ENCODE measurements at regions not wholly inside any gene's neighbourhood (a gene's known extent, or its start where the extent isn't known, plus 50 kb on each side); places are given as distances from the start of the nearest gene placed in this dataset.

- Histone ChIP-seq H3K4me1 (ENCODE audit: control insufficient read depth, insufficient read depth, low read length) (no peaks in the 10 kb centered on the region), H3K36me3 (ENCODE audit: control insufficient read depth in 2 of 2, insufficient read depth in 2 of 2, low read length in 1 of 2) (no peaks in the 10 kb centered on the region), H3K4me2 (ENCODE audit: control insufficient read depth, insufficient read depth) (no peak overlapping the region), H3K79me2 (ENCODE audit: control insufficient read depth, insufficient read depth, low read length) (no peaks in the 10 kb centered on the region), H3K27me3 (replicated peaks in 1 of 2; ENCODE audit: control insufficient read depth in 2 of 2, insufficient read depth in 2 of 2, low read length in 1 of 2) (no peaks in the 10 kb centered on the region), H4K20me1 (ENCODE audit: control insufficient read depth, insufficient read depth) (no peaks in the 10 kb centered on the region), H2AFZ (ENCODE audit: control insufficient read depth, low read depth, low read length) (no peak overlapping the region), H3K9ac (ENCODE audit: control insufficient read depth, insufficient read depth, low read length) (no peak overlapping the region), H3K9me3 (replicated peaks; ENCODE audit: control insufficient read depth, insufficient read depth, low read length) (no peaks in the 10 kb centered on the region), H3K4me3 (no peak overlapping the region), H3K27ac (ENCODE audit: control insufficient read depth, insufficient read depth) (no peak overlapping the region)
- ChIA-PET POLR2A (no interaction called here), CTCF (no interaction called here), SMC1A (ENCODE audit: uncharacterized antibody, unreplicated experiment) (no interaction called here), RAD21 (ENCODE audit: unreplicated experiment) (no interaction called here)
- 22% methylated on average over 3 of the region's 3 CpGs for WGBS (ENCODE audit: insufficient coverage, insufficient replicate concordance, low lambda C conversion rate, missing lambda C conversion rate)
- FAIRE-seq (no peak), ATAC-seq (no peak), DNase-seq (ENCODE audit: low read depth, low spot score) (no peak)
- in situ Hi-C loops (cut with MboI) (no loop called here), intact Hi-C loops (cut with micrococcal nuclease; ENCODE audit: unreplicated experiment) (no loop called here)
- no TSS peak for BruUV-seq (replicated peaks)
- no peak for TF ChIP-seq MAX (IDR thresholded peaks at IDR 0.05; ENCODE audit: low read depth, low read length)
Measured at GRCh38 chr16:64282181-64282580, 839.7 kb downstream of the CDH11 start.

GRCh38 chr16:64280317-64280716 lies 841.5 kb downstream of the CDH11 start:
- ChIA-PET CTCF (no interaction called here), SMC1A (ENCODE audit: uncharacterized antibody, unreplicated experiment) (interaction anchor here (0.9 kb wide), 1 partner anchor 11 kb away, joined by 4 read pairs; no protein-coding TSS in a partner anchor), RAD21 (ENCODE audit: unreplicated experiment) (no interaction called here), POLR2A (no interaction called here)
- Histone ChIP-seq H4K20me1 (ENCODE audit: control insufficient read depth, insufficient read depth) (no peaks in the 10 kb centered on the region), H3K4me1 (ENCODE audit: control insufficient read depth, insufficient read depth, low read length) (no peaks in the 10 kb centered on the region), H2AFZ (ENCODE audit: control insufficient read depth, low read depth, low read length) (no peak overlapping the region), H3K27me3 (replicated peaks in 1 of 2; ENCODE audit: control insufficient read depth in 2 of 2, insufficient read depth in 2 of 2, low read length in 1 of 2) (no peaks in the 10 kb centered on the region), H3K27ac (ENCODE audit: control insufficient read depth, insufficient read depth) (no peak overlapping the region), H3K9me3 (replicated peaks; ENCODE audit: control insufficient read depth, insufficient read depth, low read length) (no peaks in the 10 kb centered on the region), H3K36me3 (ENCODE audit: control insufficient read depth in 2 of 2, insufficient read depth in 2 of 2, low read length in 1 of 2) (no peaks in the 10 kb centered on the region), H3K9ac (ENCODE audit: control insufficient read depth, insufficient read depth, low read length) (no peak overlapping the region), H3K79me2 (ENCODE audit: control insufficient read depth, insufficient read depth, low read length) (no peaks in the 10 kb centered on the region), H3K4me3 (no peak overlapping the region), H3K4me2 (ENCODE audit: control insufficient read depth, insufficient read depth) (no peak overlapping the region)
- 32% methylated on average over 9 of the region's 9 CpGs for WGBS (ENCODE audit: insufficient coverage, insufficient replicate concordance, low lambda C conversion rate, missing lambda C conversion rate)
- in situ Hi-C loops (cut with MboI) (no loop called here), intact Hi-C loops (cut with micrococcal nuclease; ENCODE audit: unreplicated experiment) (no loop called here)
- DNase-seq (ENCODE audit: low read depth, low spot score) (no peak), ATAC-seq (no peak), FAIRE-seq (no peak)
- no TSS peak for BruUV-seq (replicated peaks)
- no peak for TF ChIP-seq CBX3 (IDR thresholded peaks at IDR 0.05; ENCODE audit: borderline replicate concordance, low read depth)
- no peak for TF ChIP-seq ZNF687 (IDR thresholded peaks at IDR 0.05)
- no peak for TF ChIP-seq POLR2A (IDR thresholded peaks at IDR 0.05; ENCODE audit: low read depth, low read length)
- no peak for TF ChIP-seq RUNX3 (IDR thresholded peaks at IDR 0.05; ENCODE audit: low read length)
- no peak for TF ChIP-seq ZBTB11 (CRISPR knock-in tag; IDR thresholded peaks at IDR 0.05)
- TF ChIP-seq RB1 (IDR thresholded peaks at IDR 0.05; ENCODE audit: borderline replicate concordance), result no peak
- TF ChIP-seq ATF2 (IDR thresholded peaks at IDR 0.05; ENCODE audit: low read length), result no peak
- TF ChIP-seq NR2C2 (IDR thresholded peaks at IDR 0.05; ENCODE audit: borderline replicate concordance, control insufficient read depth, insufficient read length, low read depth), result no peak
- no peak for TF ChIP-seq SMAD5 (IDR thresholded peaks at IDR 0.05; ENCODE audit: low read depth)
